WI38 (cell line): ENCODE measurements at regions not wholly inside any gene's neighbourhood (a gene's known extent, or its start where the extent isn't known, plus 50 kb on each side); places are given as distances from the start of the nearest gene placed in this dataset.

ENCODE experiments used
- H3K4me3 ChIP-seq: 2 replicates; pipeline ENCODE4 v1.5.1; 2011; ENCODE audit warnings: low read depth, mild to moderate bottlenecking, control low read depth, low read length
- CTCF ChIP-seq: IDR thresholded peaks from 2 replicates; pipeline ENCODE4 v1.5.1; 2012; ENCODE audit warnings: low read depth, mild to moderate bottlenecking, control low read depth, low read length

DNA sequence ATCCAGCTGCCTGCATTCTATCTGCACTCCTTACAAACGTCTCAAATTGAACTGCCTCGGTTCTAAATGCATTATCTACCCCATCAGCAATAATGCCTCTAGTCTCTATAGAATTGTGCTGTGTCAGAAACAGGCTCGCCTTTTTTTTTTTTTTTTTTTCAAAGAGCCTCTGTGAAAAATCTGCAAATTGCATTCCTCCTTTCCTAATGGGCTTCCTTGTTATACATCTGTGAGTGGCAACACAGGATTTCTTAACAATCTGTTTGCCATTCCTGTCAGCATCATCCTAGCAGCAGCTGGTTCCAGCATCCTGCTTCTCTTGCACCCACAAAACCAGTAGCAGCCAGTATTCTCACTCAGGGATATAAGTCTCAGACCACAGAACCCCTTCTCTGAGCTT lies 413.5 kb upstream of the SEMA3D start:
- H3K4me3 ChIP-seq, result no peak overlapping the region
- no peak for TF ChIP-seq CTCF

DNA sequence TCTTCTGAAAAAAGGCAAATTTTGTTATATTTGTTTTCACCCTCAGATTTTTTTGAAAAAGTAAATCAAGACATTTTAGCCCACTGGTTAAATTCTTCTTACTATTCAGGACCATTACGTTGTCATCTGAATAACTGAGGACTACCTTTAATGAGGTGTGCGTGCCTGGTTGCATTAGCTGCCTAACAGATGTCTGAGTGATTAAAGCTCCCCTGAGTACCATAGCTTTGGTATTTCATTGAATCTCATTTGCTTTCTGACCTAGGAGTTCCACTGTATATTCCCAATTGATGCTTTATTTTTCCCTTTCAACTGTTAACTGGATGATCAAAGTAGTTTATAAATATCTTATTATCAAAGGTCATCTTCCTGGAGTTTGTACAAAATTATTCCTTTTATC lies 410.0 kb upstream of the SEMA3D start:
- H3K4me3 ChIP-seq, result no peak overlapping the region

GRCh38 chr7:85595750-85596178 lies 408.9 kb upstream of the SEMA3D start:
- TF ChIP-seq CTCF, result no peak
- no peak overlapping the region for H3K4me3 ChIP-seq

More for the DNA sequence above, 410.0 kb upstream of the SEMA3D start:
- no peak for TF ChIP-seq CTCF

GRCh38 chr7:85593355-85593754 lies 406.5 kb upstream of the SEMA3D start:
- no peak overlapping the region for H3K4me3 ChIP-seq
- TF ChIP-seq CTCF, result no peak

- no peak for TF ChIP-seq CTCF
- no peak overlapping the region for H3K4me3 ChIP-seq
Measured at GRCh38 chr7:85587785-85588184, 400.9 kb upstream of the SEMA3D start.

GRCh38 chr7:85586091-85586490 lies 399.2 kb upstream of the SEMA3D start:
- no peak overlapping the region for H3K4me3 ChIP-seq
- TF ChIP-seq CTCF, result no peak

GRCh38 chr7:85583131-85583953 lies 396.5 kb upstream of the SEMA3D start:
- no peak overlapping the region for H3K4me3 ChIP-seq
- no peak for TF ChIP-seq CTCF
